ENCODE measurements at regions not wholly inside any gene's neighbourhood (a gene's known extent, or its start where the extent isn't known, plus 50 kb on each side); places are given as distances from the start of the nearest gene placed in this dataset.
A peak's percentile ranks its signal among the peaks of the same experiment; 100 is the strongest.
"Not testable (repeated sequence)": the region's sequence is repeated elsewhere in the genome, so short reads cannot be mapped to it uniquely, and the experiment has no call there.

DNA sequence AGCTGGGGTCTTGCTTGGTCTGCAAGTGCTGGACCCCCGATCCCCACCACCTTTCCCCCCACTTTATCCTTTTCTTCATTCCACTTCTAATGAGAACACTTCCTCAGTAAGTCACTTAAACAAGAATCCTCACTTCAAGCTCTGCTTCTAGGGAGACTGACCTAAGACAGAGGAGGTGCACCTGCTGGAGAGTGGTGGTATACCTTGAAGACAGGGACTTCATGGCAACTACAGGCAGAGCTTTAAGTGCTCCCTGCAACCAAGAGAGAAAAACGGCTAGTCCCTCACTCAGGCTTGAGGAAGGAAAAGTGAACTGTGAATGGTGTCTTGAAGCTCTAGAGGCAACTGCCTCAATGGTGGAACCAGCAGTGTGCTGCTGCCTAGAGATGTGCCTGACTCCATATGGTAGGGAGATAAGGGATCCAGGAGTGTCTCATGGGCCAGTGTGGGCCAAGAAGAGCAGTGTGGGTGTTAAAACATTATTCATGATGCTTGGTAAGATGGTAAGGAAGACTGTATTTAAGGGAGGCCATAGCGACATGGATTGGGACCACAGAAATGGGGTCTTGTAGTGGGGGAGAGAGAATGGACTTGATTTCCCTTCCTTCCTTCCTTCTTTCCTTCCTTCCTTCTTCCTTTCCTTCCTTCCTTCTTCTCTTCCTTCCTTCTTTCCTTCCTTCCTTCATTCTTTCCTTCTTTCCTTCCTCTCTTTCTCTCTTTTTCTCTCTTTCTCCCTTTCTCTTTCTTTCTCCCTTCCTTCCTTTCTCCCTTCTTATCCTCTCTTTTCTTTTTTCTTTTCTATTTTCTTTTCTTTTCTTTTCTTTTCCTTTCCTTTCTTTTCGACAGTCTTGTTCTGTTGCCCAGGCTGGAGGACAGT lies 96.2 kb upstream of the NAP1L1 start:
- DNase-seq (ENCODE audit: low read depth in 2 of 2), result no peak

DNA sequence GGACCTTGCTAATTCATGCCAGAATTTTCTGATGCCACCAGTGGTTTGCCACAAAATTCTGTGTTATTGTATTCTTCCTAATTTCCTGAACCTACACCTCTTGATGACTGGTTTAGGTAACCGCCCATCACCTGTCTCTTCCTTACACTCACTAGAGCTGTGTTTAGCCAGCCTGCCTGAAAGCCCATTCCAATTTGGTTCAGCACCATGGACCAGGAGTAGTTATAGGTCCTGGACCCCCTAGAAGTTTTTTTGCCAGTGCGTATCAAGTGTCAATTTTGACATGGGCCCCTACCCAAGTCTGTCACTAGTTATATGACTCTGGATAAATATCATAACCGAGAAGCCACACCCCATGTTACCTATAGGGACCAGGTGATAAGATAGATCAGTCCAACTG lies 94.0 kb upstream of the NAP1L1 start:
- DNase-seq (ENCODE audit: low read depth in 2 of 2), result no peak

DNA sequence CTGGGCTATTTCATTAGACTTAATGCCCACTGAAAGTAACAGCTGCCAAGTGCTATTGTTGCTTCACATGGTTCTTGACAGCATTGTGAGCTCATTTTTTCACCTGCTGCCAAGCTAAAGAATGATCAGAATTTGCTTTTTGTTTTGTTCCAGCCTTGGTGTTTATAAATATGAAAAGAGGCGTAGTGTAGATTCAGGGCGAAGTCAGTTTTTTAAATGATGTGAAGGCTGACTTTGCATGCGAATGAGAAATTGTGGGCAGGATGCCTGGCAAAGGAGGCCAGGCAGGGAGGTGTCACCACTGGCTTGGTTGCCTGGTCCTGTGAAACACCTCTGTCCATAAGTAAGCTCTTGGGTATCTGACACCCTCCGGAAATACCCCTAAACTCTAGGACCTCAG lies 93.3 kb upstream of the NAP1L1 start:
- DNase-seq (ENCODE audit: low read depth in 2 of 2), result no peak

DNA sequence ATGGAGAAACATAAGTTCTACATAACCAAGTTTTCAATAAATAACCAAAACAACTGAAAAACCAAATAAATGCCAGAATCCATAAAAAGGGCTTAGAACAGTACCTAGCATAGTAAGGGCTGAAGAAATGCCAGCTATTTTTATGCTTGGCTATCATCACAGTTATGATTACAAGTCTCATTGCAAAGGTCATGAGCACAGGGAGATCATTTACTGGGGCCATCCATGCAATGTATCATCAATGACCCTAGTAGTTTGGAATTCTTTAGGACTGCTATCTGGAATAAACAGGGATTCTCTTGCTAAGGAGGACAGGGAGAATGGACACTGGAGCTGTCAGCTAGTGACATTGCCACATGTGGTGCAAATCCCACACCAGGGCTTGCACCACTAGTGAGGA lies 92.5 kb upstream of the NAP1L1 start:
- no peak for DNase-seq (ENCODE audit: low read depth in 2 of 2)

DNA sequence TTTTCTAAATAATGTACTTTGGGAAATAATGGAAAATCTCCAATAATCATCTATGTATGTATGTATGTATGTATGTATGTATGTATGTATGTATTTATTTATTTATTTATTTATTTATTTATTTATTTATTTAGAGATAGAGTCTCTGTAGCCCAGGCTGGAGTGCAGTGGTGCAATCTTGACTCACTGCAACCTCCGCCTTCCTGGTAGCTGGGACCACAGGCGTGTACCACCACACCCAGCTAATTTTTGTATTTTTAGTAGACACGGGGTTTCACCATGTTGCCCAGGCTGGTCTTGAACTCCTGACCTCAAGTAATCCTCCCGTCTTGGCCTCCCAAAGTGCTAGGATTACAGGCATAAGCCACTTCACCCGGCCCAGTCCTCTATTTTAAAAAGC lies 91.5 kb upstream of the NAP1L1 start:
- not testable (repeated sequence) for DNase-seq (ENCODE audit: low read depth in 2 of 2)

DNA sequence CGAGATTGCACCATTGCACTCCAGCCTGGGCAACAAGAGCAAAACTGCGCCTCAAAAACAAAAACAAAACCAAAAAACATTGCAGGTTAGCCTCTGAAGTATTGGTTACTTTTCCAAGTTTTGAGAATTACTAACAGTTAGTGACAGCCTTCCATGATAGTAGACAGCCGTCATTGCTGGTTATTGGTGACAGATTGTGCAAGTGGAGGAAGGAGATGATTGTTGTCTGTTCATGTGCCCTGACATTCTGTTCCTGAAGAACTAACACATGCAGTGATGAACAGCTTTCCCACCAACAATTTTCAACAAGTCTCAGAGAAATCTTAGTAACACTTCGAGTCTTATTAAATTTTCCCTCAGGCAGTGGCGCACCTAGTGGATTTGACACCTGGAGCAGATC lies 89.3 kb upstream of the NAP1L1 start:
- no peak for DNase-seq (ENCODE audit: low read depth in 2 of 2)

DNA sequence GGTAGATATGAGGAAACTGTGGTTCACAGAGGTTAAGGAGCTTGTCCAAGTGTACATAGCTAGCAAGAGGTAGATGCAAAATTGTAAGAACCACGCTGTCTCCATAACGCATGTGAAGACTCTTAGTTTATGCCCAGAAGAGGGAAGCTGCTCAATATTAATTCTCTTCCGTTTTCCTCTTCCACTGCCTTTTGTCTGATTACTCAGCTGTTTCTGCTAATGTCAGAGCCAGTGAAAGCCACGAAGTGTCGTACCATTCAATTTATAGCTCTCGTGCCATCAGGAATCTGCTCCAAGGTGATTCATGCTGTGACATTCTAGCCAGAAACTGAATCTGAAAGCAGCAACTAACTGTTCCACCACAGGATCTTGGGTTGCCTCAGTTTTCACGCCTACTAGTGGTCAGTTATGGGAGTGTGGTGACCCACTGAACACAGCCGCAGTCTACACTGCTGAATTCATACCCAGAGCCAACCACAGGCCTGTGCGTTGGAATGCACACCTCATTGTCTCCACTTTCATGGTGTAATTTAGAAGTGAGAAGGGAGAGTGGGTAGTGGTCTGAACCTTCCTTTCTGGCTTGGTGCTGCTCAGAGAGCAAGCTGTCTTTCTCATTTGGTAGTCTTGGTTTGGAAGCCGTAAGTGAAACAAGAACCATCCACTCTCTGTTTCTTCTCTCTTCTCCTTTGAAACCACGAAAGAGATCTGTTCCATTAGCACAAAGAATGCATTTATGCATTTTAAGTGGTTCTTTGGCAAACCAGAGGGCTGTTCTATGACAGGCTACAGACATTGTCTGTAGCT lies 74.2 kb upstream of the NAP1L1 start:
- peak; percentile 47 to 50 for DNase-seq (ENCODE audit: low read depth in 2 of 2)

GRCh38 chr12:76156726-76157125 lies 72.2 kb upstream of the NAP1L1 start:
- no peak for DNase-seq (ENCODE audit: low read depth in 2 of 2)

GRCh38 chr12:76156314-76156713 lies 71.8 kb upstream of the NAP1L1 start:
- DNase-seq (ENCODE audit: low read depth in 2 of 2), result no peak

DNA sequence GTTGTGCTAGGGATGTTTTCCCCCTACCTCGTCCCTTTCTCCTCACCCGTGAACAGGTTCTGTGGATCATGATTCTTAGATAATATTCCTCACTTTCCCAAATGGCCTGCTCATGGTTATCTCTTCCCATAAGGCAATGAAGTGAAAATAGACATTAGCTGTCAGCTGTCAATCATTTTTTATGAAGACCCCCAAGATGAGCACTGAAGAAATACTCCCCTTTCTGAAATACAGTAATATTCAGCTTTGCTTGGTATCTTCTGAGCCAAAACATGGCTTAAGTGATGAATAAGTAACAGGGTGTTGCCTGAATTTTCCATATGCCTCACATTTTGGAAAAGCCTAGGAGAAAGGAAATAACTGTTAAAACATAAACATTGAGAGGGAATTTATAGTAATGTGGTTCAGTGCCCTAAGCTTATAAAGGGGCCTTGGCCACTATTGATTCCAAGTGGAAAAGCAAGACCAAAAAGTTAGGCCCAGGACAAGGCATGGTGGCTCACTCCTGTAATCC lies 70.7 kb upstream of the NAP1L1 start:
- no peak for DNase-seq (ENCODE audit: low read depth in 2 of 2)

GRCh38 chr12:76153616-76154015 lies 69.1 kb upstream of the NAP1L1 start:
- no peak for DNase-seq (ENCODE audit: low read depth in 2 of 2)

DNA sequence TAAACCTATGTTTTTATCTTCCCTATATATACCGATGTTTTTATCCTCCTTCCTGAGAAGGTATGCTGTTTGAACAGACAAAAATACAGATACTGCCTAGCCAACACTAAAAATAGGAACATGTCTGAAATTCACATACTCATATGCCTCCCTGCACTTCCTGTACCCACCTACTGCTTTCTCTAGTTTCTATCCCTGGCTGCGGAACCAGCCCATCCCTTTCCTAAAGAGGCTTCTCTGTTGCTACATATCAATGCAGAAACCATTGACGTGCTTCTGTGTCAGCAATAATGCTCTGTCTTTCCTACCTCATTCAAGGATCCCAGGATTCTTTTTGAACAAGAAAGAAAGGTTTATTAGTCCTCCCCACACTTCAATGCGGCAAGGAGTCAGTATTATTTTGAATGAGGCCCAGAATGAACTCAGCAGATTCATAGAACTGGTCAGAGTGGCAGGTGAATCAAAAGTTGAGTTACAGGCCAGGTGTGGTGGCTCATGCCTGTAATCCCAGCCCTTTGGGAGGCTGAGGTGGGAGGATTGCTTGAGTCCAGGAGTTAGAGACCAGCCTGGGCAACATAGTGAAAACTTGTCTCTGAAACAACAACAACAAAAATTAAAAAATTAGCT lies 67.8 kb upstream of the NAP1L1 start:
- DNase-seq (ENCODE audit: low read depth in 2 of 2), result no peak

- peak; percentile 24 to 30 for DNase-seq (ENCODE audit: low read depth in 2 of 2)
Measured at GRCh38 chr12:76144245-76144549, 59.7 kb upstream of the NAP1L1 start.

GRCh38 chr12:76143343-76144244 lies 59.1 kb upstream of the NAP1L1 start:
- DNase-seq (ENCODE audit: low read depth in 2 of 2), result no peak

DNA sequence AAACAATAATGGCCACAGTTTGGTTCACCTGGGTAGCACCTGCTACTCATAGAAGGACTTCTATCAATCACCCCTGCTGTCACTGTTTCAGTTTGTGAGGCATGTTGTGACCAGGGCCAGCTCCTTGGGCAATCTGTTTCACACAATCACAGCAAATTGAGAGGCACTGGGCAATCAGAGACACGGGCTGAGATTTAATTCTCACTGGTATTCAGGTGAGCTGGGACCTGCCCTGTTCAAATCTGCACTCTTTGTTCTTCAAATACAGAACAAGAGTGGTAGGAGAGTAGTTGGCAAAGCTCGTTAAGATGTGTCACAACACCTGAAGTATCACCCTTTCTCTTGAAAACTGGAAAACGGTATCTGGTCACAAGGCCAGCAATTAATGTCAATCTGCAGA lies 57.8 kb upstream of the NAP1L1 start:
- DNase-seq (ENCODE audit: low read depth in 2 of 2), result no peak

DNA sequence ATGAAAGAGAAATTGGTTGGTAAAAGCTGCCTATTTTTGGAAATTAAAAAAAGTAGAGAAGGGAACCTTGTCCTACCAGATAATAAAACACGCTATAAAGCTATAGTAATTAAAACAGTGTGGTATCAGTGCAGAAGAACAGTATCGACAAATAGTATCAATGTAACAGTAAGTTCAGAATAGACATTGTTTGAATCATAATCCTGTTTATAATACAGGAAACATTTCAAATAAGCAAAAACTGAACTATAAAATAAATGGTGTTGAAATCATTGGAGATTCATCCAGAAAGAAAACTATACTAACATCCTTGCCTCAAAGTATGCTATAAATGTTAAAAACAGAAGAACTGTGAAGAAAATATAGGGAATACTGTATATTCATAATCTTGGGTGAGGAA lies 54.2 kb upstream of the NAP1L1 start:
- DNase-seq (ENCODE audit: low read depth in 2 of 2), result no peak

DNA sequence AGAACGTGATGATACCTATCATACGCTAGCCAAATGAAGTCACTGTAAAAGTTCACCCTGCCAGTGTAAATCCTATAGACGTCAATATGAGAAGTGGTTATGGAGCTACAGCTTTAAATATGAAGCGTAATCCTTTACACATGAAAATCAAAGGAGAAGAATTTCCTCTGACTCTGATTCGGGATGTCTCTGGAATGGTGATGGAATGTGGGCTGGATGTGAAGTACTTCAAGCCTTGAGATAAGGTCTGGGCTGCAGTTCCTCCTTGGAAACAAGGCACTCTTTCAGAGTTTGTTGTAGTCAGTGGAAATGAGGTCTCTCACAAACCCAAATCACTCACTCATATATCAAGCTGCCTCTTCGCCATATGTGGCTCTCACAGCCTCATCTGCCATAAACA lies 53.1 kb upstream of the NAP1L1 start:
- peak; percentile 29 to 33 for DNase-seq (ENCODE audit: low read depth in 2 of 2)

- DNase-seq (ENCODE audit: low read depth in 2 of 2), result no peak
Measured at GRCh38 chr12:76135456-76135855, 51.0 kb upstream of the NAP1L1 start.
